Mesenchymal stem cell (in vitro differentiated cells and primary cell): ENCODE measurements at regions not wholly inside any gene's neighbourhood (a gene's known extent, or its start where the extent isn't known, plus 50 kb on each side); places are given as distances from the start of the nearest gene placed in this dataset.

ENCODE experiments used
- DNase-seq: peaks from one replicate; pipeline ENCODE4 v3.0.0-alpha.2; 2013
- H2AFZ ChIP-seq: one replicate; pipeline ENCODE4 v1.6.1; 2013; ENCODE audit warnings: low read depth, mild to moderate bottlenecking, control low read depth, inconsistent platforms, low read length, moderate library complexity
- H2AK5ac ChIP-seq: 2 replicates; pipeline ENCODE4 v1.6.1; 2013; ENCODE audit warnings: low read length, moderate library complexity, mild to moderate bottlenecking, inconsistent platforms; ENCODE audit not compliant: severe bottlenecking
- H2BK120ac ChIP-seq: one replicate; pipeline ENCODE4 v1.6.1; 2013; ENCODE audit warnings: low read depth, mild to moderate bottlenecking, inconsistent platforms, low read length, moderate library complexity
- H2BK12ac ChIP-seq, 2 experiments: one replicate each; pipeline ENCODE4 v1.6.1; 2013; ENCODE audit warnings: inconsistent platforms in 2 of 2, low read length in 2 of 2, mild to moderate bottlenecking in 2 of 2, moderate library complexity in 2 of 2, control low read depth in 1 of 2
- H2BK15ac ChIP-seq: one replicate; pipeline ENCODE4 v1.6.1; 2013; ENCODE audit warnings: mild to moderate bottlenecking, low read depth, inconsistent platforms; ENCODE audit not compliant: poor library complexity, severe bottlenecking
- H2BK5ac ChIP-seq: 2 replicates; pipeline ENCODE4 v1.6.1; 2013; ENCODE audit warnings: low read depth, mild to moderate bottlenecking, low read length, control low read depth, inconsistent platforms; ENCODE audit not compliant: poor library complexity, severe bottlenecking
- H3K14ac ChIP-seq, 2 experiments: one replicate each; pipeline ENCODE4 v1.6.1; 2013; ENCODE audit warnings: inconsistent platforms in 2 of 2, low read length in 2 of 2, control low read depth in 1 of 2, mild to moderate bottlenecking in 1 of 2, moderate library complexity in 1 of 2
- H3K18ac ChIP-seq, 2 experiments: one replicate each; pipeline ENCODE4 v1.6.1; 2013; ENCODE audit warnings: inconsistent platforms in 2 of 2, low read length in 2 of 2, control low read depth in 1 of 2, low read depth in 1 of 2, mild to moderate bottlenecking in 1 of 2
- H3K23ac ChIP-seq, 2 experiments: one replicate each; pipeline ENCODE4 v1.6.1; 2013; ENCODE audit warnings: inconsistent platforms in 2 of 2, low read length in 2 of 2, mild to moderate bottlenecking in 2 of 2, moderate library complexity in 2 of 2, control low read depth in 1 of 2
- H3K27ac ChIP-seq: 2 replicates; pipeline ENCODE4 v1.5.1; 2013; ENCODE audit warnings: mild to moderate bottlenecking, moderate library complexity, low read length, control low read depth, inconsistent platforms; ENCODE audit not compliant: poor library complexity, severe bottlenecking
- H3K27me3 ChIP-seq, 2 experiments: 2 replicates each; pipeline versions ENCODE4 v1.6.1 to v1.7.0; 2013; ENCODE audit warnings: low read length in 2 of 2, mild to moderate bottlenecking in 2 of 2, moderate library complexity in 2 of 2, control low read depth in 1 of 2, inconsistent platforms in 1 of 2; ENCODE audit not compliant: control insufficient read depth in 1 of 2, insufficient read depth in 1 of 2
- H3K36me3 ChIP-seq, 2 experiments: 2 replicates each; pipeline versions ENCODE4 v1.6.1 to v1.7.0; 2013; ENCODE audit warnings: low read length in 2 of 2, control low read depth in 1 of 2, inconsistent platforms in 1 of 2, low read depth in 1 of 2, mild to moderate bottlenecking in 1 of 2; ENCODE audit not compliant: insufficient read depth in 2 of 2, control insufficient read depth in 1 of 2
- H3K4ac ChIP-seq, 2 experiments: one replicate each; pipeline ENCODE4 v1.6.1; 2013; ENCODE audit warnings: inconsistent platforms in 2 of 2, low read length in 2 of 2, mild to moderate bottlenecking in 2 of 2, moderate library complexity in 2 of 2, control low read depth in 1 of 2, low read depth in 1 of 2
- H3K4me1 ChIP-seq: 2 replicates; pipeline ENCODE4 v1.6.1; 2013; ENCODE audit warnings: low read depth, low read length, control low read depth; ENCODE audit not compliant: control insufficient read depth, insufficient read depth
- H3K4me2 ChIP-seq: 2 replicates; pipeline ENCODE4 v1.6.1; 2013; ENCODE audit warnings: low read length, mild to moderate bottlenecking, inconsistent platforms; ENCODE audit not compliant: poor library complexity, severe bottlenecking
- H3K4me3 ChIP-seq, 2 experiments: 2 replicates each; pipeline versions ENCODE4 v1.5.1 to v1.7.0; 2013; ENCODE audit warnings: low read length in 2 of 2, mild to moderate bottlenecking in 2 of 2, control low read depth in 1 of 2, low read depth in 1 of 2; ENCODE audit not compliant: insufficient read depth in 1 of 2
- H3K79me1 ChIP-seq: replicated peaks from 2 replicates; pipeline ENCODE4 v1.6.1; 2013; ENCODE audit warnings: mild to moderate bottlenecking, control low read depth, low read length, inconsistent platforms; ENCODE audit not compliant: poor library complexity, severe bottlenecking
- H3K9ac ChIP-seq: 2 replicates; pipeline ENCODE4 v1.7.0; 2013; ENCODE audit warnings: mild to moderate bottlenecking, low read length, moderate library complexity
- H3K9me3 ChIP-seq: 2 replicates; pipeline ENCODE4 v1.7.0; 2013; ENCODE audit warnings: mild to moderate bottlenecking, low read length; ENCODE audit not compliant: control insufficient read depth
- H4K8ac ChIP-seq: one replicate; pipeline ENCODE4 v1.6.1; 2013; ENCODE audit warnings: inconsistent platforms, mild to moderate bottlenecking, low read length, moderate library complexity
- H4K91ac ChIP-seq: one replicate; pipeline ENCODE4 v1.6.1; 2013; ENCODE audit warnings: mild to moderate bottlenecking, low read length, inconsistent platforms
- WGBS: methylation state at CpG from one replicate; pipeline ENCODE4 v1.1.7; 2013; ENCODE audit warnings: mixed read lengths; 5-methylcytosine and 5-hydroxymethylcytosine counted together

- Histone ChIP-seq H4K8ac (no peak overlapping the region), H2AFZ (no peak overlapping the region), H2AK5ac (no peak overlapping the region), H3K4me2 (no peak overlapping the region), H3K4me1 (no peaks in the 10 kb centered on the region), H3K23ac (no peak overlapping the region), H3K4me3 (no peak overlapping the region), H3K36me3 (no peaks in the 10 kb centered on the region), H4K91ac (no peak overlapping the region), H3K14ac (no peak overlapping the region), H2BK120ac (no peak overlapping the region), H2BK15ac (no peak overlapping the region), H3K9me3 (no peaks in the 10 kb centered on the region), H3K18ac (no peak overlapping the region), H2BK12ac (no peak overlapping the region), H3K27me3 (peaks cover 0 to 4% of the 10 kb centered on the region in 2 experiments), H2BK5ac (no peak overlapping the region), H3K79me1 (no peaks in the 10 kb centered on the region), H3K4ac (no peak overlapping the region), H3K27ac (no peak overlapping the region), H3K9ac (no peak overlapping the region)
- 86% methylated on average over 1 of the region's 1 CpG for WGBS
- DNase-seq = no peak
Observed at GRCh38 chr20:4524792-4525191, 161.5 kb upstream of the PRNP start.

- H3K27ac ChIP-seq = no peak overlapping the region
- no peak overlapping the region for H3K23ac ChIP-seq
- no peak overlapping the region for H3K14ac ChIP-seq
- no peak overlapping the region for H3K18ac ChIP-seq
- H2BK15ac ChIP-seq = no peak overlapping the region
- no peak overlapping the region for H4K91ac ChIP-seq
- no peak overlapping the region for H3K9ac ChIP-seq
- no peak overlapping the region for H2AK5ac ChIP-seq
- no peak for DNase-seq
- no peaks in the 10 kb centered on the region for H3K4me1 ChIP-seq
- no peak overlapping the region for H2BK5ac ChIP-seq
- no peak overlapping the region for H3K4ac ChIP-seq
- H3K9me3 ChIP-seq = no peaks in the 10 kb centered on the region
- H3K4me3 ChIP-seq = no peak overlapping the region
- H3K27me3 ChIP-seq = peaks cover 0 to 9% of the 10 kb centered on the region in 2 experiments
- H2AFZ ChIP-seq = no peak overlapping the region
- no peak overlapping the region for H3K4me2 ChIP-seq
- H4K8ac ChIP-seq = no peak overlapping the region
- H3K79me1 ChIP-seq = no peaks in the 10 kb centered on the region
- no CpG with 5 or more reads among the region's 3 CpGs for WGBS
- H2BK120ac ChIP-seq = no peak overlapping the region
- H2BK12ac ChIP-seq = no peak overlapping the region
- H3K36me3 ChIP-seq = no peaks in the 10 kb centered on the region
Observed at GRCh38 chr20:4524307-4524706, 161.9 kb upstream of the PRNP start.

GRCh38 chr20:4522310-4522709, 163.9 kb upstream of the PRNP start:
- Histone ChIP-seq H3K23ac (no peak overlapping the region), H3K14ac (peak overlapping the region in 1 of 2 experiments; percentile 74), H3K36me3 (no peaks in the 10 kb centered on the region), H3K4me2 (no peak overlapping the region), H3K27me3 (peaks cover 0 to 16% of the 10 kb centered on the region in 2 experiments), H2BK12ac (no peak overlapping the region), H3K18ac (peak overlapping the region in 1 of 2 experiments; percentile 46), H3K9me3 (no peaks in the 10 kb centered on the region), H3K79me1 (no peaks in the 10 kb centered on the region), H3K4me1 (no peaks in the 10 kb centered on the region), H4K91ac (no peak overlapping the region), H2BK5ac (no peak overlapping the region), H4K8ac (no peak overlapping the region), H2AK5ac (no peak overlapping the region), H3K27ac (no peak overlapping the region), H3K9ac (no peak overlapping the region), H3K4ac (no peak overlapping the region), H2BK120ac (no peak overlapping the region), H2BK15ac (no peak overlapping the region), H3K4me3 (no peak overlapping the region), H2AFZ (no peak overlapping the region)
- no peak for DNase-seq
- WGBS = 92% methylated on average over 7 of the region's 8 CpGs

- no peak overlapping the region for H2BK120ac ChIP-seq
- H4K8ac ChIP-seq = no peak overlapping the region
- H3K18ac ChIP-seq = no peak overlapping the region
- H2BK15ac ChIP-seq = no peak overlapping the region
- no peak overlapping the region for H3K14ac ChIP-seq
- no peak overlapping the region for H3K27ac ChIP-seq
- no peak overlapping the region for H2AK5ac ChIP-seq
- no peaks in the 10 kb centered on the region for H3K4me1 ChIP-seq
- H3K4ac ChIP-seq = no peak overlapping the region
- WGBS = 78% methylated on average over 16 of the region's 16 CpGs
- no peak overlapping the region for H2BK5ac ChIP-seq
- H4K91ac ChIP-seq = no peak overlapping the region
- peaks cover 0 to 16% of the 10 kb centered on the region in 2 experiments for H3K27me3 ChIP-seq
- H3K4me2 ChIP-seq = no peak overlapping the region
- H2BK12ac ChIP-seq = no peak overlapping the region
- H3K9ac ChIP-seq = no peak overlapping the region
- H3K9me3 ChIP-seq = no peaks in the 10 kb centered on the region
- no peak for DNase-seq
- H3K4me3 ChIP-seq = no peak overlapping the region
- no peak overlapping the region for H2AFZ ChIP-seq
- H3K36me3 ChIP-seq = no peaks in the 10 kb centered on the region
- H3K79me1 ChIP-seq = no peaks in the 10 kb centered on the region
- no peak overlapping the region for H3K23ac ChIP-seq
Observed at GRCh38 chr20:4521170-4521968, 164.9 kb upstream of the PRNP start.
